D721Med (cell line): ENCODE measurements at regions not wholly inside any gene's neighbourhood (a gene's known extent, or its start where the extent isn't known, plus 50 kb on each side); places are given as distances from the start of the nearest gene placed in this dataset.
"Not testable (repeated sequence)": the region's sequence is repeated elsewhere in the genome, so short reads cannot be mapped to it uniquely, and the experiment has no call there.

ENCODE experiments used
- DNase-seq: peaks from one replicate; pipeline ENCODE4 v3.0.0; 2011; ENCODE audit warnings: low spot score; ENCODE audit not compliant: insufficient read length
- FAIRE-seq: peaks from 2 replicates; lab custom pipeline; 2011; peaks lifted over from hg19 to GRCh38; lab: Jason Lieb, UNC

DNA sequence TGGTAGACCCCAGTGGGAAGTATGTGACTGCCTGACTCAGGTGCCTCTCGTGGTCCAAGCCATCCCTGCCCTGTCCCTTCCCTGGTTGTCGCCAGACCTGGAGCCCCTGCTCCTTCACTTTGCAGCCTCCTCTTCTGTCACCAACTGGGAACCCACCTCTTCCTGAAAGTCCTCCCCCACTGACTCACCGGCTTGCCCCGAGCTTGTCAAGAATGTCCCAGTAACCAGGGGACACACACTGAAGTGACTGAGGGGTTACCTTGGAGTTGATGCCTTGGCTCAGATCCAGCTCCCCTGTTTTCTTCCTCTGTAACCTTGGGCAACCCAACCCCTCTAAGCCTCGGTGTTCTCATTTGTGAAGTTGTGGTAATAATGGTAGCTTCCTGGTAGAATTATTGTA is 155.4 kb downstream of the OR4F15 start:
- FAIRE-seq, DNase-seq: not testable (repeated sequence)

GRCh38 chr15:101970605-101971004 is 158.6 kb downstream of the OR4F15 start:
- not testable (repeated sequence) for DNase-seq, FAIRE-seq

GRCh38 chr15:101977281-101977680 is 165.3 kb downstream of the OR4F15 start:
- DNase-seq, FAIRE-seq: not testable (repeated sequence)

DNA sequence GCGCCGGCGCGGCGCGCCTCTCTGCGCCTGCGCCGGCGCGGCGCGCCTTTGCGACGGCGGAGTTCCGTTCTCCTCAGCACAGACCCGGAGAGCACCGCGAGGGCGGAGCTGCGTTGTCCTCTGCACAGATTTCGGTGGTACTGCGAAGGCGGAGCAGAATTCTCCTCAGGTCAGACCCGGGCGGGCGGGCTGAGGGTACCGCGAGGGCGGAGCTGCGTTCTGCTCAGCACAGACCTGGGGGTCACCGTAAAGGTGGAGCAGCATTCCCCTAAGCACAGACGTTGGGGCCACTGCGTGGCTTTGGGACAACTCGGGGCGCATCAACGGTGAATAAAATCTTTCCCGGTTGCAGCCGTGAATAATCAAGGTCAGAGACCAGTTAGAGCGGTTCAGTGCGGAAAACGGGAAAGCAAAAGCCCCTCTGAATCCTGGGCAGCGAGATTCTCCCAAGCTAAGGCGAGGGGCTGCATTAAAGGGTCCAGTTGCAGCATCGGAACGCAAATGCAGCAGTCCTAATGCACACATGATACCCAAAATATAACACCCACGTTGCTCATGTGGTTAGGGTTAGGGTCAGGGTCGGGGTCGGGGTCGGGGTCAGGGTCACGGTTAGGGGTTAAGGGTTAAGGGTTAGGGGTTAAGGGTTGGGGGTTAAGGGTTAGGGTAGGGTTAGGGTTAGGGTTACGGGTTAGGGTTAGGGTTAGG is 168.4 kb downstream of the OR4F15 start:
- DNase-seq, FAIRE-seq: not testable (repeated sequence)
